ENCODE measurements at regions not wholly inside any gene's neighbourhood (a gene's known extent, or its start where the extent isn't known, plus 50 kb on each side); places are given as distances from the start of the nearest gene placed in this dataset.

- Histone ChIP-seq H3K9me3 (ENCODE audit: control insufficient read depth, low read depth, low read length) (no peaks in the 10 kb centered on the region), H3K27me3 (ENCODE audit: control insufficient read depth, insufficient read depth, low read length) (no peaks in the 10 kb centered on the region), H3K36me3 (ENCODE audit: control insufficient read depth, low read depth, low read length) (no peaks in the 10 kb centered on the region), H3K4me3 (ENCODE audit: low read length) (no peak overlapping the region), H3K4me1 (ENCODE audit: control insufficient read depth, low read depth, low read length) (no peaks in the 10 kb centered on the region), H3K9ac (ENCODE audit: low read length) (no peak overlapping the region), H3K27ac (ENCODE audit: low read length) (no peak overlapping the region)
Measured at GRCh38 chr4:148827781-148828180, 385.6 kb upstream of the NR3C2 start.

GRCh38 chr4:148823419-148823769, 381.2 kb upstream of the NR3C2 start:
- Histone ChIP-seq H3K27me3 (ENCODE audit: control insufficient read depth, insufficient read depth, low read length) (no peaks in the 10 kb centered on the region), H3K4me3 (ENCODE audit: low read length) (no peak overlapping the region), H3K9ac (ENCODE audit: low read length) (no peak overlapping the region), H3K36me3 (ENCODE audit: control insufficient read depth, low read depth, low read length) (no peaks in the 10 kb centered on the region), H3K4me1 (ENCODE audit: control insufficient read depth, low read depth, low read length) (no peaks in the 10 kb centered on the region), H3K27ac (ENCODE audit: low read length) (no peak overlapping the region), H3K9me3 (ENCODE audit: control insufficient read depth, low read depth, low read length) (no peaks in the 10 kb centered on the region)

DNA sequence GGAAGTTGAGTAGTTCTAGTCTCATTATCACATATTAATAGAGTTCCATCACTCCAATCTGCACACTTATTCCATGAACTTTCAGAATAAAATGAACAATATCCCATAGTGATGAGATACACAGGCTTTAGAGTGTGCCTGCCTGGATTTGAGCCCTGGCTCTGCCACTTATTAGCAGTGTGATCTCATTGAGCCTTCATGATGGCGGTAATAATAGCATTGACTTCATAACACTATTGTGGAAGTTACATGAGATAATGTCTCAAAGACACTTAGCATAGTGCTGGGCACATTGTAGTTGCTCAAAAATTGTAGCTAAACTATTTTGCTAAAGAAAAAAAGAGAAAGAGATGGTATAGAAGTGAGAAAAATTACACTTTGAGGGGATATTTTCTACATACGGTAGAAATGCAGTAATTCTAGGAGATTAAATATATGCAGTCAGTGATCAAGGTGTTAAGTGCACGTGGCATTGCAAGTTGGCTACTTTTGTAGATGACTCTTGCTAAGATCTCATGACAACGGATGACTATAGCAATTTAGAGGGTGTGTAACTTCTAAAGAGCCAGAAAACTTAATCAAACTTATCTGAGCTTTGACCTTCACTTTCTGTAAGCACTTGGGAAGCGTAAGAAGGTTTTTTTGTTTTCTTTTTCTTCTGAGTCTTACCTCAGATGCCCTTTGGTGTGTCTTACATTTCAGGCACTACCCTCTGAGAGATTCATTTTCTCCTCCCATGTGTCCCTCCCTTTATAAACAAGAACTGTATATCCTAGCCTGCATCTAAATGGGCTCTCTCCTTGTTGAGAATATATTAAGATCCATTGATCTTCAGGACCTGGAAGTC, 380.6 kb upstream of the NR3C2 start:
- no peaks in the 10 kb centered on the region for H3K4me1 ChIP-seq (ENCODE audit: control insufficient read depth, low read depth, low read length)
- no peak overlapping the region for H3K9ac ChIP-seq (ENCODE audit: low read length)
- H3K36me3 ChIP-seq (ENCODE audit: control insufficient read depth, low read depth, low read length), result no peaks in the 10 kb centered on the region
- no peak overlapping the region for H3K4me3 ChIP-seq (ENCODE audit: low read length)
- H3K9me3 ChIP-seq (ENCODE audit: control insufficient read depth, low read depth, low read length), result no peaks in the 10 kb centered on the region
- H3K27me3 ChIP-seq (ENCODE audit: control insufficient read depth, insufficient read depth, low read length), result no peaks in the 10 kb centered on the region
- H3K27ac ChIP-seq (ENCODE audit: low read length), result no peak overlapping the region

GRCh38 chr4:148814030-148814429, 371.8 kb upstream of the NR3C2 start:
- Histone ChIP-seq H3K4me3 (ENCODE audit: low read length) (no peak overlapping the region), H3K9ac (ENCODE audit: low read length) (no peak overlapping the region), H3K4me1 (ENCODE audit: control insufficient read depth, low read depth, low read length) (no peaks in the 10 kb centered on the region), H3K27me3 (ENCODE audit: control insufficient read depth, insufficient read depth, low read length) (no peaks in the 10 kb centered on the region), H3K9me3 (ENCODE audit: control insufficient read depth, low read depth, low read length) (no peaks in the 10 kb centered on the region), H3K36me3 (ENCODE audit: control insufficient read depth, low read depth, low read length) (no peaks in the 10 kb centered on the region), H3K27ac (ENCODE audit: low read length) (no peak overlapping the region)

DNA sequence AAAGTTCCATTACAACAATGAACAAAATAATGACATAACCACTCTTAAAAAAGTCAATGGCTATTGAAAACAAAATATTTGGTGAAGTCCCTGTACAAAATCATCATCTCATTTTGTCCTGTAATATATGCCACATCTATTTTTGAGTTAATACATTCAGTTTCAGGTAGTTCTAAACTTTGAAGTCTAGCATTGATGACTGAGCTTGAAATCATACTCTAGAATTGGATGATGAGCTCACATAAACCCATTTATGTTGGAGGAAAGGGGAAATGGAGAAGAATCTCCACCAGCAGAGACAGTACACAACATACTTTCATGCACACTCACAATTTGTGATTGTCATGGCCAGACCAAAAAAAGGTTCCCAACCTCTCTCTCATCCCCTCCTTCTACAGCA, 371.1 kb upstream of the NR3C2 start:
- H3K27me3 ChIP-seq (ENCODE audit: control insufficient read depth, insufficient read depth, low read length), result no peaks in the 10 kb centered on the region
- no peaks in the 10 kb centered on the region for H3K4me1 ChIP-seq (ENCODE audit: control insufficient read depth, low read depth, low read length)
- H3K36me3 ChIP-seq (ENCODE audit: control insufficient read depth, low read depth, low read length), result no peaks in the 10 kb centered on the region
- no peak overlapping the region for H3K4me3 ChIP-seq (ENCODE audit: low read length)
- no peak overlapping the region for H3K27ac ChIP-seq (ENCODE audit: low read length)
- no peaks in the 10 kb centered on the region for H3K9me3 ChIP-seq (ENCODE audit: control insufficient read depth, low read depth, low read length)
- no peak overlapping the region for H3K9ac ChIP-seq (ENCODE audit: low read length)

DNA sequence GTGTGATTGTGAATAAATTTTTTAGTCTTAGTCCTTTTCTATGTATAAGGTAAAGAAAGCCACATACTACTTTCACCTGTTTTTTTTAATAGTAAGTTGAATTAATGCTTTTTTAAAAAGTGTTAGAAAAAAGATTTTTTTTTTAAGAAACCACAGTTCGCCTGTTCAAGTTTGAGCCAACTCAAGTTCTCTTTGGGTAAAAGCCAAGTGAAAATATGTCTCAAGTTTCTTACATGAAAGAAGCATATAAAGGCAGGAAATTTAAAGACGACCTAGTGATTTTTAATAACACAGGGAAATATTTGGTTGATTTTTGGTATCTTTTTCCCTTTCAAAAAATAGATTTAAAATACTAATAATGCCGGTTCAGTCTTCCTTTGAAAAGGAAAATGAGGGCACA, 369.9 kb upstream of the NR3C2 start:
- Histone ChIP-seq H3K9me3 (ENCODE audit: control insufficient read depth, low read depth, low read length) (no peaks in the 10 kb centered on the region), H3K27me3 (ENCODE audit: control insufficient read depth, insufficient read depth, low read length) (no peaks in the 10 kb centered on the region), H3K4me1 (ENCODE audit: control insufficient read depth, low read depth, low read length) (no peaks in the 10 kb centered on the region), H3K4me3 (ENCODE audit: low read length) (no peak overlapping the region), H3K27ac (ENCODE audit: low read length) (no peak overlapping the region), H3K36me3 (ENCODE audit: control insufficient read depth, low read depth, low read length) (no peaks in the 10 kb centered on the region), H3K9ac (ENCODE audit: low read length) (no peak overlapping the region)

DNA sequence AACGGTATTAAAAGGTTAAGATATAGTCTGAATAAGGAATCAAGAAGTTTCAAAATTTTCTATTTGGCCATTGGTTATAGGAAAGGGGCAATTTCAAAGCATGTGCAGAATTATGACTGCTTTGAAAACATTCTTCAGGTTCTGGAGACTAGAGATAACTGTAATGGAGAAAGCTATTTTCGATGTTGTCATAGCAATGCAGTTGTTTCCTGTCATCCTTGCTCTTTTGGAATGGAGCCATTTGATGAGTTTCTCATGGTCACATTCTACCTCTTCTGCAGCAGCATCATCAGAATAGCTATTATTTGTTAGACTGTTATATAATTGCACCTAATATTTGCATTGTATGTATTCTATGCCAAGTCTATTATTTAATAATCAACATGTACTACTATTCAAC, 368.2 kb upstream of the NR3C2 start:
- Histone ChIP-seq H3K27me3 (ENCODE audit: control insufficient read depth, insufficient read depth, low read length) (no peaks in the 10 kb centered on the region), H3K9ac (ENCODE audit: low read length) (no peak overlapping the region), H3K4me3 (ENCODE audit: low read length) (no peak overlapping the region), H3K27ac (ENCODE audit: low read length) (no peak overlapping the region), H3K9me3 (ENCODE audit: control insufficient read depth, low read depth, low read length) (peaks cover 3% of the 10 kb centered on the region), H3K36me3 (ENCODE audit: control insufficient read depth, low read depth, low read length) (no peaks in the 10 kb centered on the region), H3K4me1 (ENCODE audit: control insufficient read depth, low read depth, low read length) (no peaks in the 10 kb centered on the region)

- peaks cover 3% of the 10 kb centered on the region for H3K9me3 ChIP-seq (ENCODE audit: control insufficient read depth, low read depth, low read length)
- no peaks in the 10 kb centered on the region for H3K4me1 ChIP-seq (ENCODE audit: control insufficient read depth, low read depth, low read length)
- H3K27me3 ChIP-seq (ENCODE audit: control insufficient read depth, insufficient read depth, low read length), result no peaks in the 10 kb centered on the region
- H3K4me3 ChIP-seq (ENCODE audit: low read length), result no peak overlapping the region
- no peak overlapping the region for H3K27ac ChIP-seq (ENCODE audit: low read length)
- no peaks in the 10 kb centered on the region for H3K36me3 ChIP-seq (ENCODE audit: control insufficient read depth, low read depth, low read length)
- no peak overlapping the region for H3K9ac ChIP-seq (ENCODE audit: low read length)
Measured at GRCh38 chr4:148808416-148808815, 366.2 kb upstream of the NR3C2 start.

DNA sequence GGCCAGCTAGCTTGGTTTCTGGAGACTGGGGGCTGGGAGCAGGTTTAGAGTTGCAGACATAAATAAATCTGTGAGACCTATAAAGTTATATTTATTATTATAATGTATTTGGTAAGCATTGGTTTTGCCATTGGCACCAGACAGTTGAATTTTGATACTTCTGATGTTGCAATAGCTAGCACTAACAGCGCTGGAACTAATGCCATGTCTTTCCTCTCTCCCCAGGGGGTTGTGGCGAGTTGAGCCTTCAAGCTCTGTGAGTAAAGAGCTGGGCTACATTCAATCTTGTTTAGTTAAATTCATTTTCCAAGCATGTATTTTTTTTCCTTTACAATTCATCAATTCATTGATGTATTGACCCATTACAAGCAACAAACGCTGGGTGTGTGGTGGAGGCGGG, 358.7 kb upstream of the NR3C2 start:
- Histone ChIP-seq H3K27ac (ENCODE audit: low read length) (no peak overlapping the region), H3K9me3 (ENCODE audit: control insufficient read depth, low read depth, low read length) (no peaks in the 10 kb centered on the region), H3K36me3 (ENCODE audit: control insufficient read depth, low read depth, low read length) (no peaks in the 10 kb centered on the region), H3K27me3 (ENCODE audit: control insufficient read depth, insufficient read depth, low read length) (no peaks in the 10 kb centered on the region), H3K4me1 (ENCODE audit: control insufficient read depth, low read depth, low read length) (no peaks in the 10 kb centered on the region), H3K4me3 (ENCODE audit: low read length) (no peak overlapping the region), H3K9ac (ENCODE audit: low read length) (no peak overlapping the region)

DNA sequence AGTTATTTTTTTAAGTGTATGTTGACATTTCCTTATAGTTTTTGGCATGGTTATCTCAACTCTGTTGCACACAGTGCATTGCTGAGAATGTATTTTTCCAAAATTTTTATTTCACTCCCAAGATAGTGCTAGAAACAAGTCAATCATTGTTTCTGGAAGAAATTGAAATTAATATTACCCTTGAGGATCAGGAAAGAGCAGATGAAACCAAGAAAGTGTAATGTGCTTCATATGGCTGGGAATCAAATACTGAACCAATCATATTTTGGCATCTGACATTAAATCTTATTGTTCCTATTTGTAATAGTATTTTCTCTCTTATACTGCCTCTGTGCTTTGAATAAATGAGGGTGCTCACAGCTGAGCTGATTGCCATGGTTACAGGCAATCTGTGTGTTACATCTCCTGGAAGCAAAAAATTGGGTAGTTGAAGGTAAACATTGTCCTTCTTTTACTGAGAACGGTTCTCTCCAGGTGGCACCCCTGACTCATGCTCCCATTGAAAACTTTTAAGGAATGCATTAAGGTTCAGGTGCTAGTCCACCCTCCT, 358.2 kb upstream of the NR3C2 start:
- Histone ChIP-seq H3K4me3 (ENCODE audit: low read length) (no peak overlapping the region), H3K9ac (ENCODE audit: low read length) (no peak overlapping the region), H3K27me3 (ENCODE audit: control insufficient read depth, insufficient read depth, low read length) (no peaks in the 10 kb centered on the region), H3K27ac (ENCODE audit: low read length) (no peak overlapping the region), H3K4me1 (ENCODE audit: control insufficient read depth, low read depth, low read length) (peaks cover under 1% of the 10 kb centered on the region), H3K36me3 (ENCODE audit: control insufficient read depth, low read depth, low read length) (no peaks in the 10 kb centered on the region), H3K9me3 (ENCODE audit: control insufficient read depth, low read depth, low read length) (no peaks in the 10 kb centered on the region)

GRCh38 chr4:148795156-148795864, 353.1 kb upstream of the NR3C2 start:
- Histone ChIP-seq H3K9me3 (ENCODE audit: control insufficient read depth, low read depth, low read length) (no peaks in the 10 kb centered on the region), H3K4me3 (ENCODE audit: low read length) (no peak overlapping the region), H3K4me1 (ENCODE audit: control insufficient read depth, low read depth, low read length) (peaks cover 5% of the 10 kb centered on the region), H3K27me3 (ENCODE audit: control insufficient read depth, insufficient read depth, low read length) (no peaks in the 10 kb centered on the region), H3K9ac (ENCODE audit: low read length) (no peak overlapping the region), H3K27ac (ENCODE audit: low read length) (no peak overlapping the region), H3K36me3 (ENCODE audit: control insufficient read depth, low read depth, low read length) (no peaks in the 10 kb centered on the region)

DNA sequence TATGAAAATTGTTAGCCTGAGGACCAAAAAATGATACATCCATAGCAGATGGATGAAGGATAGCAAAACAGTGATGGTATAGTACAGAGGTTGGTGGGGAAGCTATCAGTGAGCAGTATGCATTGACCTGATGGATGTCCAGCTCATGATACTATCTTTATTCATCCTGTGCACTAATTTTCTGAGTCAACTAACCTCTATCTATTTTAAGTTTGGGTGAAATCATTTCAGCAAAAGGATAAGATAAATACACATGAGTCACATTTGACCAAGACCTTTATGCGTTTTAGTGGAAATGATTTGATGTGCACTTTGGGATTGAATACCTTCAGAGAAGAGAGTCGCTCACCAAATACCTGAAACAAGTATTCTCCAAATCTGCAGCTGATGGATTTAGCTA, 351.0 kb upstream of the NR3C2 start:
- H3K9ac ChIP-seq (ENCODE audit: low read length), result no peak overlapping the region
- no peaks in the 10 kb centered on the region for H3K36me3 ChIP-seq (ENCODE audit: control insufficient read depth, low read depth, low read length)
- H3K27ac ChIP-seq (ENCODE audit: low read length), result no peak overlapping the region
- H3K9me3 ChIP-seq (ENCODE audit: control insufficient read depth, low read depth, low read length), result no peaks in the 10 kb centered on the region
- peaks cover 5% of the 10 kb centered on the region for H3K4me1 ChIP-seq (ENCODE audit: control insufficient read depth, low read depth, low read length)
- no peaks in the 10 kb centered on the region for H3K27me3 ChIP-seq (ENCODE audit: control insufficient read depth, insufficient read depth, low read length)
- no peak overlapping the region for H3K4me3 ChIP-seq (ENCODE audit: low read length)

Data from iPS-18a (cell line).